EL (cell line): ENCODE measurements at regions not wholly inside any gene's neighbourhood (a gene's known extent, or its start where the extent isn't known, plus 50 kb on each side); places are given as distances from the start of the nearest gene placed in this dataset.
A peak's percentile ranks its signal among the peaks of the same experiment; 100 is the strongest.

Experiments
- DNase-seq: peaks from one replicate; pipeline ENCODE4 v3.0.0-alpha.2; 2016

GRCh38 chr17:77720946-77721845 lies 237.3 kb upstream of the TNRC6C start:
- DNase-seq: no peak

GRCh38 chr17:77721846-77722160 lies 236.7 kb upstream of the TNRC6C start:
- DNase-seq: no peak

- no peak for DNase-seq
Observed at GRCh38 chr17:77722366-77722765, 236.1 kb upstream of the TNRC6C start.

- DNase-seq: no peak
Observed at GRCh38 chr17:77723071-77723908, 235.2 kb upstream of the TNRC6C start.

- no peak for DNase-seq
Observed at GRCh38 chr17:77723909-77724875, 234.3 kb upstream of the TNRC6C start.

GRCh38 chr17:77724876-77725615 lies 233.5 kb upstream of the TNRC6C start:
- no peak for DNase-seq

- no peak for DNase-seq
Observed at GRCh38 chr17:77725846-77726245, 232.7 kb upstream of the TNRC6C start.

GRCh38 chr17:77726549-77727006 lies 231.9 kb upstream of the TNRC6C start:
- DNase-seq: no peak

GRCh38 chr17:77727037-77727615 lies 231.4 kb upstream of the TNRC6C start:
- DNase-seq: no peak

GRCh38 chr17:77728474-77728795 lies 230.1 kb upstream of the TNRC6C start:
- no peak for DNase-seq

- DNase-seq: no peak
Observed at GRCh38 chr17:77728871-77729270, 229.6 kb upstream of the TNRC6C start.

GRCh38 chr17:77729587-77729986 lies 228.9 kb upstream of the TNRC6C start:
- DNase-seq: no peak

- DNase-seq: no peak
Observed at GRCh38 chr17:77730376-77730775, 228.1 kb upstream of the TNRC6C start.

- no peak for DNase-seq
Observed at GRCh38 chr17:77733576-77734296, 224.8 kb upstream of the TNRC6C start.

GRCh38 chr17:77734371-77735080 lies 224.0 kb upstream of the TNRC6C start:
- peak; percentile 68 for DNase-seq

- no peak for DNase-seq
Observed at GRCh38 chr17:77735081-77735565, 223.4 kb upstream of the TNRC6C start.

- DNase-seq: no peak
Observed at GRCh38 chr17:77735566-77736198, 222.8 kb upstream of the TNRC6C start.

- no peak for DNase-seq
Observed at GRCh38 chr17:77736199-77736585, 222.3 kb upstream of the TNRC6C start.

GRCh38 chr17:77736721-77737120 lies 221.8 kb upstream of the TNRC6C start:
- DNase-seq: no peak
